ENCODE measurements at regions not wholly inside any gene's neighbourhood (a gene's known extent, or its start where the extent isn't known, plus 50 kb on each side); places are given as distances from the start of the nearest gene placed in this dataset.

- H3K27me3 ChIP-seq (ENCODE audit: control insufficient read depth in 2 of 2, insufficient read depth in 1 of 2, low read length in 1 of 2) = peaks cover 0 to 2% of the 10 kb centered on the region in 2 donors
- H3K36me3 ChIP-seq (ENCODE audit: control insufficient read depth in 2 of 2, insufficient read depth in 2 of 2, low read length in 1 of 2) = no peaks in the 10 kb centered on the region
- no peaks in the 10 kb centered on the region for H3K4me1 ChIP-seq (ENCODE audit: control insufficient read depth in 2 of 2, insufficient read depth in 2 of 2, low read length in 2 of 2)
- H3K9me3 ChIP-seq (ENCODE audit: control insufficient read depth in 2 of 2, insufficient read depth in 1 of 2, low read length in 1 of 2) = no peaks in the 10 kb centered on the region
- WGBS = 97% methylated on average over 2 of the region's 2 CpGs
- no peak for DNase-seq (ENCODE audit: low read depth in 6 of 9, low spot score in 9 of 9)
- no peak overlapping the region for H3K4me3 ChIP-seq (ENCODE audit: low read length in 2 of 2)
- H3K27ac ChIP-seq (ENCODE audit: low read depth in 1 of 2, low read length in 1 of 2) = no peak overlapping the region
These were observed 371.7 kb downstream of the SOX9 start for GRCh38 chr17:72492494-72492893.

DNA sequence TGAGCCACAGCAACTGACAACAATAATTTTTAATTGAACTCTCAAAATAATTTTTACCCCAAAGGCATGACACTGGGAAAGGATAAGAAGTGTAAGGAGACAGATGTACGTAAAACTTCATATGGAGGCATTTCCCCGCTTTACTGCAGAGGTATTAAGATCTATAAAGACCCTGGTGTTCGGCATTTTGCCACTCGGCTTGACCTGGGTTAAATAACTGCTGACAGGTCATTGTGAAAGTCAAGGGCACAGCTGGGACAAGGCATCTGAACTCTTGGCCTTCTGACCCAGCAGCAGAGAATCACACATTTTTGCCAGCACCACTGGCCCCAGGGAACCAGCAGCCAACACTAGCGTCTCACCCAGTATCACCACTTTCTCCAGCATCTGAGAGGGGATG is 372.1 kb downstream of the SOX9 start:
- DNase-seq (ENCODE audit: low read depth in 6 of 9, low spot score in 9 of 9) = no peak
- no peaks in the 10 kb centered on the region for H3K9me3 ChIP-seq (ENCODE audit: control insufficient read depth in 2 of 2, insufficient read depth in 1 of 2, low read length in 1 of 2)
- H3K27me3 ChIP-seq (ENCODE audit: control insufficient read depth in 2 of 2, insufficient read depth in 1 of 2, low read length in 1 of 2) = no peaks in the 10 kb centered on the region
- H3K36me3 ChIP-seq (ENCODE audit: control insufficient read depth in 2 of 2, insufficient read depth in 2 of 2, low read length in 1 of 2) = no peaks in the 10 kb centered on the region
- no peaks in the 10 kb centered on the region for H3K4me1 ChIP-seq (ENCODE audit: control insufficient read depth in 2 of 2, insufficient read depth in 2 of 2, low read length in 2 of 2)
- H3K27ac ChIP-seq (ENCODE audit: low read depth in 1 of 2, low read length in 1 of 2) = no peak overlapping the region
- H3K4me3 ChIP-seq (ENCODE audit: low read length in 2 of 2) = no peak overlapping the region
- WGBS = 89% methylated on average over 5 of the region's 5 CpGs

DNA sequence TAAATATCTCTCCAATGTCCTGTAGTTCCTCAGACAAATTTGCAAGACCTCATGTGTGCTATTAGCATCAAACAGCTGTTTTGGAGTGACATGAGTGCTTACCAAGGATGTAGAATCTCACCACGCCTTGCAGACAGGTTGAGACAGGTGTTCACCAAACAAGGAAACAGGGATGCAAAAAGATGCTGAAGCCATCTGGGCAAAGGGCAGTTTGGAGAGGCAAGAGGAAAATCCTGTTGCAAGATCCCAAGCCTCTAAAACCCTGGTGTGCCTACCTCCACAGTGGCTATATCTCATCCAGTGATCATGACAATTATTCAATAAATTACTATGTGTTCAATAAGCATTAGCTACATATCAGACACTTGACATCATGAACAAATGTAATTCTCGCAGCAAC is 373.7 kb downstream of the SOX9 start:
- H3K36me3 ChIP-seq (ENCODE audit: control insufficient read depth in 2 of 2, insufficient read depth in 2 of 2, low read length in 1 of 2) = no peaks in the 10 kb centered on the region
- no peak overlapping the region for H3K27ac ChIP-seq (ENCODE audit: low read depth in 1 of 2, low read length in 1 of 2)

DNA sequence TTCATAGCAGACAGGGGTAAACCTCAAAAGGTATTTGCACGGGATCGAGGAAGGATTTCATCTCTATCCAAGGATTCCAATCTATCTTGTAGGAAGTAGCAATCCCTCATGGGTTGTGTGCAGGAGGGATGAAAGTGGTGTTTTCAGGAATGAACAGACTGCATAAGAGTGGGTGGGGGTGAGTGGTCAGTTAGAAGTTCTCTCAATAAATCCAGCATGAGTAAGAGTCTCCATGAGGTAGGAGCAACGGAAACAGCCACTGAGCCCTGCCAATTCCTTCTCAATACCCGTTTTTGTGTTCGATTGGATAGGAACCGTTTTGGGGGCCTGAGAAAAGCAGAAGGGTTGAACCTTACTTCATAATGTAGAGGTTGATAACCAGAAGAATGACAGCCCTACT is 375.6 kb downstream of the SOX9 start:
- H3K4me3 ChIP-seq (ENCODE audit: low read length in 2 of 2) = no peak overlapping the region
- H3K36me3 ChIP-seq (ENCODE audit: control insufficient read depth in 2 of 2, insufficient read depth in 2 of 2, low read length in 1 of 2) = no peaks in the 10 kb centered on the region
- H3K27me3 ChIP-seq (ENCODE audit: control insufficient read depth in 2 of 2, insufficient read depth in 1 of 2, low read length in 1 of 2) = no peaks in the 10 kb centered on the region
- DNase-seq (ENCODE audit: low read depth in 6 of 9, low spot score in 9 of 9) = no peak
- no peaks in the 10 kb centered on the region for H3K4me1 ChIP-seq (ENCODE audit: control insufficient read depth in 2 of 2, insufficient read depth in 2 of 2, low read length in 2 of 2)
- no peaks in the 10 kb centered on the region for H3K9me3 ChIP-seq (ENCODE audit: control insufficient read depth in 2 of 2, insufficient read depth in 1 of 2, low read length in 1 of 2)
- 85% methylated on average over 6 of the region's 6 CpGs for WGBS
- no peak overlapping the region for H3K27ac ChIP-seq (ENCODE audit: low read depth in 1 of 2, low read length in 1 of 2)

More for the DNA sequence above, 373.7 kb downstream of the SOX9 start:
- no peaks in the 10 kb centered on the region for H3K4me1 ChIP-seq (ENCODE audit: control insufficient read depth in 2 of 2, insufficient read depth in 2 of 2, low read length in 2 of 2)
- H3K4me3 ChIP-seq (ENCODE audit: low read length in 2 of 2) = no peak overlapping the region
- no peaks in the 10 kb centered on the region for H3K27me3 ChIP-seq (ENCODE audit: control insufficient read depth in 2 of 2, insufficient read depth in 1 of 2, low read length in 1 of 2)
- WGBS = 95% methylated on average over 2 of the region's 2 CpGs
- no peak for DNase-seq (ENCODE audit: low read depth in 6 of 9, low spot score in 9 of 9)
- no peaks in the 10 kb centered on the region for H3K9me3 ChIP-seq (ENCODE audit: control insufficient read depth in 2 of 2, insufficient read depth in 1 of 2, low read length in 1 of 2)

GRCh38 chr17:72497915-72498314 is 377.1 kb downstream of the SOX9 start:
- WGBS = 87% methylated on average over 3 of the region's 3 CpGs
- DNase-seq (ENCODE audit: low read depth in 6 of 9, low spot score in 9 of 9) = no peak
- H3K27ac ChIP-seq (ENCODE audit: low read depth in 1 of 2, low read length in 1 of 2) = no peak overlapping the region
- H3K4me1 ChIP-seq (ENCODE audit: control insufficient read depth in 2 of 2, insufficient read depth in 2 of 2, low read length in 2 of 2) = peaks cover 0 to 2% of the 10 kb centered on the region in 2 donors
- no peaks in the 10 kb centered on the region for H3K27me3 ChIP-seq (ENCODE audit: control insufficient read depth in 2 of 2, insufficient read depth in 1 of 2, low read length in 1 of 2)
- no peaks in the 10 kb centered on the region for H3K9me3 ChIP-seq (ENCODE audit: control insufficient read depth in 2 of 2, insufficient read depth in 1 of 2, low read length in 1 of 2)
- H3K36me3 ChIP-seq (ENCODE audit: control insufficient read depth in 2 of 2, insufficient read depth in 2 of 2, low read length in 1 of 2) = no peaks in the 10 kb centered on the region
- no peak overlapping the region for H3K4me3 ChIP-seq (ENCODE audit: low read length in 2 of 2)

- H3K36me3 ChIP-seq (ENCODE audit: control insufficient read depth in 2 of 2, insufficient read depth in 2 of 2, low read length in 1 of 2) = no peaks in the 10 kb centered on the region
- H3K27me3 ChIP-seq (ENCODE audit: control insufficient read depth in 2 of 2, insufficient read depth in 1 of 2, low read length in 1 of 2) = no peaks in the 10 kb centered on the region
- no peak for DNase-seq (ENCODE audit: low read depth in 6 of 9, low spot score in 9 of 9)
- peaks cover 0 to 2% of the 10 kb centered on the region in 2 donors for H3K4me1 ChIP-seq (ENCODE audit: control insufficient read depth in 2 of 2, insufficient read depth in 2 of 2, low read length in 2 of 2)
- H3K27ac ChIP-seq (ENCODE audit: low read depth in 1 of 2, low read length in 1 of 2) = no peak overlapping the region
- no peaks in the 10 kb centered on the region for H3K9me3 ChIP-seq (ENCODE audit: control insufficient read depth in 2 of 2, insufficient read depth in 1 of 2, low read length in 1 of 2)
- H3K4me3 ChIP-seq (ENCODE audit: low read length in 2 of 2) = no peak overlapping the region
- 87% methylated on average over 4 of the region's 4 CpGs for WGBS
These were observed 377.8 kb downstream of the SOX9 start for GRCh38 chr17:72498364-72499210.

- H3K9me3 ChIP-seq (ENCODE audit: control insufficient read depth in 2 of 2, insufficient read depth in 1 of 2, low read length in 1 of 2) = no peaks in the 10 kb centered on the region
- 75% methylated on average over 28 of the region's 28 CpGs for WGBS
These were observed 380.9 kb downstream of the SOX9 start for GRCh38 chr17:72501404-72502370.

GRCh38 chr17:72502371-72503341 is 381.8 kb downstream of the SOX9 start:
- Histone ChIP-seq H3K9me3 (ENCODE audit: control insufficient read depth in 2 of 2, insufficient read depth in 1 of 2, low read length in 1 of 2) (no peaks in the 10 kb centered on the region), H3K27ac (ENCODE audit: low read depth in 1 of 2, low read length in 1 of 2) (peak overlapping the region in 1 of 2 donors; percentile 26), H3K4me1 (ENCODE audit: control insufficient read depth in 2 of 2, insufficient read depth in 2 of 2, low read length in 2 of 2) (peaks cover 0 to 2% of the 10 kb centered on the region in 2 donors), H3K36me3 (ENCODE audit: control insufficient read depth in 2 of 2, insufficient read depth in 2 of 2, low read length in 1 of 2) (no peaks in the 10 kb centered on the region), H3K4me3 (ENCODE audit: low read length in 2 of 2) (no peak overlapping the region), H3K27me3 (ENCODE audit: control insufficient read depth in 2 of 2, insufficient read depth in 1 of 2, low read length in 1 of 2) (no peaks in the 10 kb centered on the region)
- no peak for DNase-seq (ENCODE audit: low read depth in 6 of 9, low spot score in 9 of 9)
- WGBS = 78% methylated on average over 19 of the region's 19 CpGs

More at GRCh38 chr17:72501404-72502370, 380.9 kb downstream of the SOX9 start:
- Histone ChIP-seq H3K4me3 (ENCODE audit: low read length in 2 of 2) (no peak overlapping the region), H3K4me1 (ENCODE audit: control insufficient read depth in 2 of 2, insufficient read depth in 2 of 2, low read length in 2 of 2) (peaks cover 0 to 2% of the 10 kb centered on the region in 2 donors), H3K36me3 (ENCODE audit: control insufficient read depth in 2 of 2, insufficient read depth in 2 of 2, low read length in 1 of 2) (no peaks in the 10 kb centered on the region), H3K27ac (ENCODE audit: low read depth in 1 of 2, low read length in 1 of 2) (peak overlapping the region in 1 of 2 donors; percentile 3), H3K27me3 (ENCODE audit: control insufficient read depth in 2 of 2, insufficient read depth in 1 of 2, low read length in 1 of 2) (no peaks in the 10 kb centered on the region)
- DNase-seq (ENCODE audit: low read depth in 6 of 9, low spot score in 9 of 9) = peak in 1 of 9 donors; percentile 7

All from thymus (tissue), 11 donors.